ENCODE measurements at regions not wholly inside any gene's neighbourhood (a gene's known extent, or its start where the extent isn't known, plus 50 kb on each side); places are given as distances from the start of the nearest gene placed in this dataset.
"Not testable (repeated sequence)": the region's sequence is repeated elsewhere in the genome, so short reads cannot be mapped to it uniquely, and the experiment has no call there.

- TF ChIP-seq CTCF (IDR thresholded peaks at IDR 0.05; ENCODE audit: control extremely low read depth, extremely low read depth, low read depth, missing control alignments): no peak
- CTCF ChIA-PET: interaction anchor here (1.3 kb wide), 1 partner anchor 17 kb away, joined by 3 read pairs; no protein-coding TSS in a partner anchor
- POLR2A ChIA-PET: no interaction called here
- DNase-seq (ENCODE audit: extremely low spot score): no peak
Observed at GRCh38 chr2:113822087-113822815, 65.8 kb upstream of the SLC35F5 start.

- no peak for DNase-seq (ENCODE audit: extremely low spot score)
- POLR2A ChIA-PET: no interaction called here
Observed at GRCh38 chr2:113818382-113818951, 62.0 kb upstream of the SLC35F5 start.

GRCh38 chr2:113813396-113813795 is 57.0 kb upstream of the SLC35F5 start:
- CTCF ChIA-PET; POLR2A ChIA-PET; DNase-seq (ENCODE audit: extremely low spot score): not testable (repeated sequence)

More at GRCh38 chr2:113818382-113818951, 62.0 kb upstream of the SLC35F5 start:
- CTCF ChIA-PET: interaction anchor here (1.0 to 2.2 kb wide), 4 partner anchors 9 to 27 kb away, joined by 3 to 7 read pairs (median 4); no protein-coding TSS in a partner anchor
- no peak for TF ChIP-seq CTCF (IDR thresholded peaks at IDR 0.05; ENCODE audit: control extremely low read depth, extremely low read depth, low read depth, missing control alignments)

GRCh38 chr2:113812204-113812603 is 55.8 kb upstream of the SLC35F5 start:
- TF ChIP-seq CTCF (IDR thresholded peaks at IDR 0.05; ENCODE audit: control extremely low read depth, extremely low read depth, low read depth, missing control alignments): no peak
- POLR2A ChIA-PET: no interaction called here
- no peak for DNase-seq (ENCODE audit: extremely low spot score)
- CTCF ChIA-PET: no interaction called here

GRCh38 chr2:113809076-113809736 is 52.8 kb upstream of the SLC35F5 start:
- no peak for TF ChIP-seq CTCF (IDR thresholded peaks at IDR 0.05; ENCODE audit: control extremely low read depth, extremely low read depth, low read depth, missing control alignments)
- DNase-seq (ENCODE audit: extremely low spot score): no peak
- ChIA-PET POLR2A (no interaction called here), CTCF (interaction anchor here (1.2 to 1.8 kb wide), 3 partner anchors 9 to 156 kb away, joined by 3 to 4 read pairs (median 4); no protein-coding TSS in a partner anchor)

GRCh38 chr2:113807721-113808120 is 51.3 kb upstream of the SLC35F5 start:
- ChIA-PET CTCF (no interaction called here), POLR2A (no interaction called here)
- no peak for DNase-seq (ENCODE audit: extremely low spot score)
- TF ChIP-seq CTCF (IDR thresholded peaks at IDR 0.05; ENCODE audit: control extremely low read depth, extremely low read depth, low read depth, missing control alignments): no peak
